H1 (cell line): ENCODE measurements at regions not wholly inside any gene's neighbourhood (a gene's known extent, or its start where the extent isn't known, plus 50 kb on each side); places are given as distances from the start of the nearest gene placed in this dataset.

Experiments
- CTCF ChIA-PET: fragments of 300-600 bp; sonication (Branson Sonifier 250); formaldehyde crosslinking; loops from one replicate; lab custom pipeline; 2021; ENCODE audit not compliant: partially characterized antibody; lab: Charles Lee
- POLR2A ChIA-PET: fragments of 300-600 bp; sonication (Branson Sonifier 250); formaldehyde crosslinking; loops from one replicate; lab custom pipeline; 2021; ENCODE audit warnings: inconsistent platforms; ENCODE audit not compliant: partially characterized antibody; lab: Charles Lee
- DNase-seq, 2 experiments: peaks; one replicate each; pipeline versions ENCODE4 v3.0.0 to v3.0.0-alpha.2; 2010 to 2022; ENCODE audit warnings: low spot score in 2 of 2, low read depth in 1 of 2, mixed read lengths in 1 of 2
- FAIRE-seq: peaks from 2 replicates; lab custom pipeline; 2011; peaks lifted over from hg19 to GRCh38; lab: Jason Lieb, UNC
- H2AFZ ChIP-seq: 2 replicates; pipeline ENCODE4 v1.8.1; 2012; ENCODE audit warnings: low read length, inconsistent platforms
- H2AK5ac ChIP-seq: 2 replicates; pipeline ENCODE4 v1.6.1; 2013; ENCODE audit warnings: low read depth, low read length
- H2BK120ac ChIP-seq: replicated peaks from 2 replicates; pipeline ENCODE3; 2013; ENCODE audit warnings: low read depth, low read length, inconsistent platforms
- H2BK12ac ChIP-seq: 2 replicates; pipeline ENCODE4 v1.6.1; 2013; ENCODE audit warnings: low read depth, low read length
- H2BK15ac ChIP-seq: 2 replicates; pipeline ENCODE4 v1.6.1; 2013; ENCODE audit warnings: low read length
- H2BK20ac ChIP-seq: 2 replicates; pipeline ENCODE4 v1.6.1; 2013; ENCODE audit warnings: low read length
- H2BK5ac ChIP-seq: 2 replicates; pipeline ENCODE4 v1.6.1; 2013; ENCODE audit warnings: low read depth, low read length
- H3K14ac ChIP-seq: 2 replicates; pipeline ENCODE4 v1.6.1; 2013; ENCODE audit warnings: inconsistent platforms; ENCODE audit not compliant: insufficient read length
- H3K18ac ChIP-seq: 2 replicates; pipeline ENCODE4 v1.6.1; 2013; ENCODE audit warnings: low read length; ENCODE audit errors: extremely low read depth
- H3K23ac ChIP-seq: 2 replicates; pipeline ENCODE4 v1.6.1; 2013; ENCODE audit warnings: inconsistent platforms; ENCODE audit not compliant: insufficient read length
- H3K23me2 ChIP-seq: 2 replicates; pipeline ENCODE4 v1.6.1; 2013; ENCODE audit warnings: low read depth, low read length
- H3K27ac ChIP-seq: 2 replicates; pipeline ENCODE4 v1.6.1; 2011; ENCODE audit warnings: low read depth, low read length, inconsistent platforms
- H3K27me3 ChIP-seq, 4 experiments: replicated peaks in 1 of 4; 1 replicate in 1 of 4; 2 replicates in 3 of 4; pipeline versions ENCODE4 v1.6.1 to v1.8.1; 2011 to 2013; ENCODE audit warnings: low read length in 3 of 4, mild to moderate bottlenecking in 3 of 4, inconsistent platforms in 2 of 4, mixed read lengths in 2 of 4, moderate library complexity in 1 of 4; ENCODE audit not compliant: control insufficient read depth in 3 of 4, insufficient read depth in 3 of 4; ENCODE audit errors: extremely low read depth in 1 of 4
- H3K36me3 ChIP-seq, 4 experiments: 2 replicates each; pipeline versions ENCODE4 v1.6.1 to v1.8.1; 2011 to 2013; ENCODE audit warnings: mild to moderate bottlenecking in 4 of 4, low read length in 3 of 4, moderate library complexity in 2 of 4, control low read depth in 1 of 4, inconsistent platforms in 1 of 4; ENCODE audit not compliant: insufficient read depth in 4 of 4, control insufficient read depth in 2 of 4
- H3K4ac ChIP-seq: replicated peaks from 2 replicates; pipeline ENCODE3; 2013; ENCODE audit warnings: low read length, low read depth, mixed read lengths, inconsistent platforms; ENCODE audit not compliant: insufficient read length
- H3K4me1 ChIP-seq, 4 experiments: replicated peaks in 1 of 4; 1 replicate in 1 of 4; 2 replicates in 3 of 4; pipeline versions ENCODE4 v1.6.1 to v1.8.1; 2011 to 2013; ENCODE audit warnings: low read length in 3 of 4, inconsistent platforms in 2 of 4, mixed read lengths in 1 of 4; ENCODE audit not compliant: insufficient read depth in 4 of 4, control insufficient read depth in 3 of 4
- H3K4me2 ChIP-seq, 2 experiments: 2 replicates each; pipeline versions ENCODE4 v1.6.1 to v1.8.1; 2011 to 2013; ENCODE audit warnings: low read depth in 2 of 2, low read length in 2 of 2, control low read depth in 1 of 2, inconsistent platforms in 1 of 2, mild to moderate bottlenecking in 1 of 2; ENCODE audit not compliant: insufficient read depth in 1 of 2
- H3K4me3 ChIP-seq, 4 experiments: fragments of 200-600, 300-600 bp in 1 of 4; sonication (generic), shearing (Covaris generic), sonication (Bioruptor Twin) in 1 of 4; 2 replicates each; pipeline versions ENCODE4 v1.5.1 to v1.8.1; 2011 to 2016; ENCODE audit warnings: low read length in 4 of 4, low read depth in 3 of 4, control low read depth in 2 of 4, inconsistent platforms in 2 of 4, mild to moderate bottlenecking in 2 of 4, mixed read lengths in 1 of 4, moderate library complexity in 1 of 4; ENCODE audit not compliant: insufficient read depth in 2 of 4; ENCODE audit errors: extremely low read depth in 1 of 4
- H3K56ac ChIP-seq: replicated peaks from 2 replicates; pipeline ENCODE3; 2013; ENCODE audit warnings: low read depth, mild to moderate bottlenecking, mixed read lengths, low read length, inconsistent platforms; ENCODE audit not compliant: insufficient read length
- H3K79me1 ChIP-seq: 2 replicates; pipeline ENCODE4 v1.6.1; 2013; ENCODE audit warnings: low read depth, low read length, control low read depth
- H3K79me2 ChIP-seq, 2 experiments: 2 replicates each; pipeline versions ENCODE4 v1.6.1 to v1.8.1; 2012 to 2013; ENCODE audit warnings: low read length in 2 of 2, mild to moderate bottlenecking in 2 of 2, inconsistent platforms in 1 of 2; ENCODE audit not compliant: insufficient read depth in 2 of 2, control insufficient read depth in 1 of 2
- H3K9ac ChIP-seq, 4 experiments: replicated peaks in 1 of 4; 1 replicate in 1 of 4; 2 replicates in 3 of 4; pipeline versions ENCODE4 v1.6.1 to v1.8.1; 2011 to 2013; ENCODE audit warnings: low read depth in 3 of 4, low read length in 3 of 4, control low read depth in 2 of 4, mild to moderate bottlenecking in 2 of 4, moderate library complexity in 2 of 4, inconsistent platforms in 1 of 4; ENCODE audit errors: extremely low read depth in 1 of 4
- H3K9me3 ChIP-seq, 2 experiments: 2 replicates each; pipeline versions ENCODE4 v1.6.1 to v1.8.1; 2012 to 2013; ENCODE audit warnings: mild to moderate bottlenecking in 2 of 2, moderate library complexity in 2 of 2, control low read depth in 1 of 2, inconsistent platforms in 1 of 2, low read depth in 1 of 2, low read length in 1 of 2, mixed read lengths in 1 of 2; ENCODE audit not compliant: insufficient read depth in 2 of 2
- H4K20me1 ChIP-seq, 2 experiments: replicated peaks in 1 of 2; 2 replicates each; pipeline versions ENCODE3 to v1.8.1; 2011 to 2013; ENCODE audit warnings: inconsistent platforms in 2 of 2, low read length in 2 of 2, mild to moderate bottlenecking in 1 of 2; ENCODE audit not compliant: insufficient read depth in 2 of 2, control insufficient read depth in 1 of 2
- H4K5ac ChIP-seq: 2 replicates; pipeline ENCODE4 v1.6.1; 2013; ENCODE audit warnings: low read length, low read depth, mixed read lengths, inconsistent platforms; ENCODE audit not compliant: insufficient read length
- H4K8ac ChIP-seq: 2 replicates; pipeline ENCODE4 v1.8.0; 2013; ENCODE audit warnings: mild to moderate bottlenecking, moderate library complexity, low read length, inconsistent platforms; ENCODE audit not compliant: insufficient read depth; ENCODE audit errors: extremely low read depth
- H4K91ac ChIP-seq: replicated peaks from 2 replicates; pipeline ENCODE3; 2013; ENCODE audit warnings: low read length, mixed read lengths, inconsistent platforms; ENCODE audit not compliant: insufficient read length
- ASH2L ChIP-seq: fragments of 200-600, 300-600 bp; sonication (generic); IDR thresholded peaks from one replicate; pipeline ENCODE4 v1.7.1; 2017; ENCODE audit warnings: low read length
- CBX8 ChIP-seq: fragments of 300-800, 300-1000 bp; sonication (generic); IDR thresholded peaks from 2 replicates; pipeline ENCODE4 v1.7.1; 2016; ENCODE audit warnings: low read depth, low read length, borderline replicate concordance
- EP300 ChIP-seq, 2 experiments: IDR thresholded peaks; 1 replicate in 1 of 2; 2 replicates in 1 of 2; pipeline ENCODE4 v1.6.1; 2011 to 2012; ENCODE audit warnings: low read depth in 2 of 2, low read length in 2 of 2, mild to moderate bottlenecking in 2 of 2, borderline replicate concordance in 1 of 2, inconsistent platforms in 1 of 2, moderate library complexity in 1 of 2
- KDM5A ChIP-seq: fragments of 200-600 bp; IDR thresholded peaks from 2 replicates; pipeline ENCODE4 v1.7.1; 2012; ENCODE audit warnings: mild to moderate bottlenecking, low read length, inconsistent platforms, mixed read lengths
- MAFK ChIP-seq: IDR thresholded peaks from 2 replicates; pipeline ENCODE4 v1.6.1; 2012; ENCODE audit warnings: low read depth, mild to moderate bottlenecking, improper control_type of control experiment, low read length
- PHF8 ChIP-seq: fragments of 200-600 bp; sonication (generic); conservative IDR thresholded peaks from 2 replicates; pipeline ENCODE4 v1.7.1; 2012; ENCODE audit warnings: low read depth, mild to moderate bottlenecking, inconsistent platforms, low read length, moderate library complexity
- RAD21 ChIP-seq, 2 experiments: IDR thresholded peaks in 1 of 2; conservative IDR thresholded peaks in 1 of 2; 2 replicates each; pipeline ENCODE4 v1.6.1; 2011; ENCODE audit warnings: low read depth in 2 of 2, low read length in 2 of 2, improper control_type of control experiment in 1 of 2, inconsistent platforms in 1 of 2, mild to moderate bottlenecking in 1 of 2, moderate library complexity in 1 of 2
- SIRT6 ChIP-seq: IDR thresholded peaks from one replicate; pipeline ENCODE4 v1.7.1; 2012; ENCODE audit warnings: low read length, inconsistent platforms
- SP4 ChIP-seq: IDR thresholded peaks from 2 replicates; pipeline ENCODE4 v1.6.1; 2012; ENCODE audit warnings: low read length, inconsistent platforms
- SUZ12 ChIP-seq: fragments of 200-600 bp; sonication (generic); IDR thresholded peaks from 2 replicates; pipeline ENCODE4 v1.6.1; 2012; ENCODE audit warnings: mild to moderate bottlenecking, inconsistent platforms, low read length, moderate library complexity, mixed read lengths
- TEAD4 ChIP-seq: IDR thresholded peaks from 2 replicates; pipeline ENCODE4 v1.6.1; 2012; ENCODE audit warnings: low read depth, low read length, inconsistent platforms, mixed read lengths
- WGBS, 2 experiments: shearing (Covaris generic) in 1 of 2; methylation state at CpG; one replicate each; pipeline versions ENCODE4 v1.1.6 to v1.1.7; 2013 to 2015; ENCODE audit warnings: low lambda C conversion rate in 2 of 2, mixed read lengths in 2 of 2, inconsistent platforms in 1 of 2, low coverage in 1 of 2, missing lambda C conversion rate in 1 of 2; ENCODE audit not compliant: insufficient replicate concordance in 2 of 2, insufficient coverage in 1 of 2, insufficient read length in 1 of 2; ENCODE audit errors: extremely low coverage in 1 of 2, missing lambda C conversion rate in 1 of 2; 5-methylcytosine and 5-hydroxymethylcytosine counted together
- TF ChIP-seq, protein P1 (sequence below): IDR thresholded peaks from 2 replicates; pipeline ENCODE4 v1.6.1; 2012; ENCODE audit warnings: inconsistent platforms
- TF ChIP-seq, protein P2 (sequence below): IDR thresholded peaks from 2 replicates; pipeline ENCODE4 v1.6.1; 2012; ENCODE audit warnings: low read length, inconsistent platforms

- ChIA-PET POLR2A (no interaction called here), CTCF (no interaction called here)
- Histone ChIP-seq H3K56ac (no peak overlapping the region), H3K18ac (no peak overlapping the region), H3K4me3 (no peak overlapping the region), H2AK5ac (no peak overlapping the region), H3K27me3 (no peaks in the 10 kb centered on the region; a peak in 2 of 7 replicates), H3K79me2 (no peaks in the 10 kb centered on the region), H3K23ac (no peak overlapping the region), H4K91ac (no peak overlapping the region), H3K9me3 (peaks cover 0 to 8% of the 10 kb centered on the region in 2 experiments; a peak in 2 of 4 replicates), H2BK12ac (no peak overlapping the region), H3K36me3 (no peaks in the 10 kb centered on the region), H3K4me1 (peaks cover 0 to 10% (median 0%) of the 10 kb centered on the region in 4 experiments; a peak in 1 of 7 replicates), H4K8ac (no peak overlapping the region), H2BK120ac (no peak overlapping the region), H4K5ac (no peak overlapping the region), H3K14ac (no peak overlapping the region), H3K4ac (no peak overlapping the region), H2AFZ (no peak overlapping the region), H3K79me1 (no peaks in the 10 kb centered on the region), H3K4me2 (no peak overlapping the region), H2BK15ac (no peak overlapping the region), H4K20me1 (peaks cover 0 to 3% of the 10 kb centered on the region in 2 experiments), H3K9ac (no peak overlapping the region), H2BK5ac (no peak overlapping the region), H3K23me2 (no peaks in the 10 kb centered on the region), H2BK20ac (no peak overlapping the region), H3K27ac (no peak overlapping the region)
- WGBS, 2 experiments, result 81% methylated on average over 2 of the region's 2 CpGs; no CpG with 5 or more reads in 1 of the 2 experiments
- DNase-seq, result no peak
- no peak for FAIRE-seq
- TF ChIP-seq KDM5A, result no peak
- TF ChIP-seq EP300 (IDR thresholded peaks at IDR 0.05; ENCODE audit: borderline replicate concordance in 1 of 2, low read depth in 2 of 2, low read length in 2 of 2), result no peak
- no peak for TF ChIP-seq PHF8
- no peak for TF ChIP-seq RAD21 (IDR thresholded peaks at IDR 0.05 in 1 of 2, conservative IDR thresholded peaks at IDR 0.05 in 1 of 2; ENCODE audit: low read depth in 2 of 2, low read length in 2 of 2)
- no peak for TF ChIP-seq SUZ12
- no peak for TF ChIP-seq MAFK
- TF ChIP-seq SP4, result no peak
- TF ChIP-seq TEAD4, result no peak
- TF ChIP-seq CBX8, result no peak
- TF ChIP-seq, protein P1, sequence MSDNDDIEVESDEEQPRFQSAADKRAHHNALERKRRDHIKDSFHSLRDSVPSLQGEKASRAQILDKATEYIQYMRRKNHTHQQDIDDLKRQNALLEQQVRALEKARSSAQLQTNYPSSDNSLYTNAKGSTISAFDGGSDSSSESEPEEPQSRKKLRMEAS, result no peak
- TF ChIP-seq SIRT6, result no peak
- TF ChIP-seq, protein P2, sequence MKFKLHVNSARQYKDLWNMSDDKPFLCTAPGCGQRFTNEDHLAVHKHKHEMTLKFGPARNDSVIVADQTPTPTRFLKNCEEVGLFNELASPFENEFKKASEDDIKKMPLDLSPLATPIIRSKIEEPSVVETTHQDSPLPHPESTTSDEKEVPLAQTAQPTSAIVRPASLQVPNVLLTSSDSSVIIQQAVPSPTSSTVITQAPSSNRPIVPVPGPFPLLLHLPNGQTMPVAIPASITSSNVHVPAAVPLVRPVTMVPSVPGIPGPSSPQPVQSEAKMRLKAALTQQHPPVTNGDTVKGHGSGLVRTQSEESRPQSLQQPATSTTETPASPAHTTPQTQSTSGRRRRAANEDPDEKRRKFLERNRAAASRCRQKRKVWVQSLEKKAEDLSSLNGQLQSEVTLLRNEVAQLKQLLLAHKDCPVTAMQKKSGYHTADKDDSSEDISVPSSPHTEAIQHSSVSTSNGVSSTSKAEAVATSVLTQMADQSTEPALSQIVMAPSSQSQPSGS, result no peak
- no peak for TF ChIP-seq ASH2L
These were observed 57.2 kb upstream of the ENPP7 start for GRCh38 chr17:79673517-79673916.
